ENCODE measurements at regions not wholly inside any gene's neighbourhood (a gene's known extent, or its start where the extent isn't known, plus 50 kb on each side); places are given as distances from the start of the nearest gene placed in this dataset.

GRCh38 chr18:55927831-55928230 is 339.8 kb upstream of the TCF4 start:
- Histone ChIP-seq H3K27ac (ENCODE audit: low read length) (no peak overlapping the region), H3K27me3 (ENCODE audit: insufficient read depth, low read length, poor library complexity) (no peaks in the 10 kb centered on the region), H4K20me1 (ENCODE audit: insufficient read depth, low read length) (no peaks in the 10 kb centered on the region), H3K4me2 (ENCODE audit: insufficient read depth, low read length) (no peak overlapping the region), H3K4me1 (ENCODE audit: insufficient read depth, low read length) (no peaks in the 10 kb centered on the region), H3K9ac (ENCODE audit: low read depth, low read length) (no peak overlapping the region), H3K36me3 (ENCODE audit: insufficient read depth, low read length) (no peaks in the 10 kb centered on the region), H3K79me2 (ENCODE audit: insufficient read depth, low read length) (no peaks in the 10 kb centered on the region), H2AFZ (ENCODE audit: low read depth, low read length) (no peak overlapping the region), H3K9me3 (ENCODE audit: insufficient read depth, low read length, severe bottlenecking) (no peaks in the 10 kb centered on the region), H3K4me3 (ENCODE audit: low read depth in 1 of 2, low read length in 2 of 2) (no peak overlapping the region)
- DNase-seq, result no peak
- ATAC-seq (ENCODE audit: insufficient read depth, low read depth), result no peak
- TF ChIP-seq CTCF (IDR thresholded peaks at IDR 0.05; ENCODE audit: borderline replicate concordance, extremely low read depth, low read length, poor library complexity, severe bottlenecking) (no peak), EZH2 (IDR thresholded peaks at IDR 0.05; ENCODE audit: borderline replicate concordance, low read depth, low read length, severe bottlenecking) (no peak)

GRCh38 chr18:55925772-55926171 is 337.8 kb upstream of the TCF4 start:
- DNase-seq (no peak), ATAC-seq (ENCODE audit: insufficient read depth, low read depth) (no peak)
- Histone ChIP-seq H2AFZ (ENCODE audit: low read depth, low read length) (no peak overlapping the region), H4K20me1 (ENCODE audit: insufficient read depth, low read length) (no peaks in the 10 kb centered on the region), H3K4me1 (ENCODE audit: insufficient read depth, low read length) (no peaks in the 10 kb centered on the region), H3K9ac (ENCODE audit: low read depth, low read length) (no peak overlapping the region), H3K27ac (ENCODE audit: low read length) (no peak overlapping the region), H3K4me2 (ENCODE audit: insufficient read depth, low read length) (no peak overlapping the region), H3K36me3 (ENCODE audit: insufficient read depth, low read length) (no peaks in the 10 kb centered on the region), H3K79me2 (ENCODE audit: insufficient read depth, low read length) (no peaks in the 10 kb centered on the region), H3K4me3 (ENCODE audit: low read depth in 1 of 2, low read length in 2 of 2) (no peak overlapping the region), H3K9me3 (ENCODE audit: insufficient read depth, low read length, severe bottlenecking) (no peaks in the 10 kb centered on the region), H3K27me3 (ENCODE audit: insufficient read depth, low read length, poor library complexity) (no peaks in the 10 kb centered on the region)
- TF ChIP-seq EZH2 (IDR thresholded peaks at IDR 0.05; ENCODE audit: borderline replicate concordance, low read depth, low read length, severe bottlenecking), result no peak
- TF ChIP-seq CTCF (IDR thresholded peaks at IDR 0.05; ENCODE audit: borderline replicate concordance, extremely low read depth, low read length, poor library complexity, severe bottlenecking), result no peak

DNA sequence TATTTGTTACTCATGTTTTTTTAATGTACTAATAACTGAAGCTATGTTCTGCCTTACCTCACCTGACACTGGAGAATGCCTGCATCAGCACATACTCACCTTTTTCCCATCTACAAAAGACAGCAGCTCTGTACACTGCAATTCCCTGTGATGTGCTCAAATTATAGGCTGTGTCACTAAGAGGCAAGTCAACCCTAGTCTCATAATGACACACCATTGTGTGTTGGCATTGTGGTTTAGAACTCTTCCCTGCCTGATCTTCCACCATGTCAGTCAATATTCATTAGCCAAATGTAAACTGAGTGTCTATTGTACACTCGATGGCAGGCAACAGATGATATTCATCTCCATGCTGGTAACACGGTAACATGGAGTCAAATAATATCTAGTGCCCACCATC is 332.1 kb upstream of the TCF4 start:
- no peak overlapping the region for H3K9ac ChIP-seq (ENCODE audit: low read depth, low read length)
- H3K4me3 ChIP-seq (ENCODE audit: low read depth in 1 of 2, low read length in 2 of 2), result no peak overlapping the region
- H3K4me2 ChIP-seq (ENCODE audit: insufficient read depth, low read length), result no peak overlapping the region
- H3K4me1 ChIP-seq (ENCODE audit: insufficient read depth, low read length), result no peaks in the 10 kb centered on the region
- no peaks in the 10 kb centered on the region for H3K79me2 ChIP-seq (ENCODE audit: insufficient read depth, low read length)
- no peak for TF ChIP-seq CTCF (IDR thresholded peaks at IDR 0.05; ENCODE audit: borderline replicate concordance, extremely low read depth, low read length, poor library complexity, severe bottlenecking)
- TF ChIP-seq EZH2 (IDR thresholded peaks at IDR 0.05; ENCODE audit: borderline replicate concordance, low read depth, low read length, severe bottlenecking), result no peak
- no peaks in the 10 kb centered on the region for H3K27me3 ChIP-seq (ENCODE audit: insufficient read depth, low read length, poor library complexity)
- H2AFZ ChIP-seq (ENCODE audit: low read depth, low read length), result no peak overlapping the region
- no peak overlapping the region for H3K27ac ChIP-seq (ENCODE audit: low read length)
- no peak for ATAC-seq (ENCODE audit: insufficient read depth, low read depth)
- no peaks in the 10 kb centered on the region for H3K36me3 ChIP-seq (ENCODE audit: insufficient read depth, low read length)
- no peak for DNase-seq
- no peaks in the 10 kb centered on the region for H4K20me1 ChIP-seq (ENCODE audit: insufficient read depth, low read length)
- H3K9me3 ChIP-seq (ENCODE audit: insufficient read depth, low read length, severe bottlenecking), result no peaks in the 10 kb centered on the region

- Histone ChIP-seq H3K27ac (ENCODE audit: low read length) (no peak overlapping the region), H2AFZ (ENCODE audit: low read depth, low read length) (no peak overlapping the region), H3K4me3 (ENCODE audit: low read depth in 1 of 2, low read length in 2 of 2) (no peak overlapping the region), H4K20me1 (ENCODE audit: insufficient read depth, low read length) (no peaks in the 10 kb centered on the region), H3K79me2 (ENCODE audit: insufficient read depth, low read length) (no peaks in the 10 kb centered on the region), H3K27me3 (ENCODE audit: insufficient read depth, low read length, poor library complexity) (no peaks in the 10 kb centered on the region), H3K9ac (ENCODE audit: low read depth, low read length) (no peak overlapping the region), H3K9me3 (ENCODE audit: insufficient read depth, low read length, severe bottlenecking) (no peaks in the 10 kb centered on the region), H3K4me2 (ENCODE audit: insufficient read depth, low read length) (no peak overlapping the region), H3K4me1 (ENCODE audit: insufficient read depth, low read length) (no peaks in the 10 kb centered on the region), H3K36me3 (ENCODE audit: insufficient read depth, low read length) (no peaks in the 10 kb centered on the region)
- ATAC-seq (ENCODE audit: insufficient read depth, low read depth) (no peak), DNase-seq (no peak)
- TF ChIP-seq CTCF (IDR thresholded peaks at IDR 0.05; ENCODE audit: borderline replicate concordance, extremely low read depth, low read length, poor library complexity, severe bottlenecking) (no peak), EZH2 (IDR thresholded peaks at IDR 0.05; ENCODE audit: borderline replicate concordance, low read depth, low read length, severe bottlenecking) (no peak)
These were observed 330.5 kb upstream of the TCF4 start for GRCh38 chr18:55918444-55918843.
